Ishikawa (cell line): ENCODE measurements at regions not wholly inside any gene's neighbourhood (a gene's known extent, or its start where the extent isn't known, plus 50 kb on each side); places are given as distances from the start of the nearest gene placed in this dataset.

Experiments
- EGR1 ChIP-seq: IDR thresholded peaks from 2 replicates; pipeline ENCODE4 v1.6.1; 2012
- EP300 ChIP-seq: IDR thresholded peaks from 2 replicates; pipeline ENCODE4 v1.6.1; 2012; ENCODE audit warnings: borderline replicate concordance
- NFIC ChIP-seq: IDR thresholded peaks from 2 replicates; pipeline ENCODE4 v1.6.1; 2012
- TCF12 ChIP-seq: IDR thresholded peaks from 2 replicates; pipeline ENCODE4 v1.6.1; 2012; ENCODE audit warnings: low read depth
- TEAD4 ChIP-seq: IDR thresholded peaks from 2 replicates; pipeline ENCODE4 v1.6.1; 2012
- YY1 ChIP-seq: IDR thresholded peaks from 2 replicates; pipeline ENCODE4 v1.6.1; 2012; ENCODE audit warnings: low read depth
- ZBTB7A ChIP-seq: IDR thresholded peaks from 2 replicates; pipeline ENCODE4 v1.6.1; 2012; ENCODE audit warnings: low read depth
- TF ChIP-seq, protein P1 (sequence below): IDR thresholded peaks from 2 replicates; pipeline ENCODE4 v1.6.1; 2012
- TF ChIP-seq, protein P2 (sequence below): IDR thresholded peaks from 2 replicates; pipeline ENCODE4 v1.6.1; 2012
- TF ChIP-seq, protein P3 (sequence below): IDR thresholded peaks from 2 replicates; pipeline ENCODE4 v1.6.1; 2012; ENCODE audit warnings: low read depth, mild to moderate bottlenecking

DNA sequence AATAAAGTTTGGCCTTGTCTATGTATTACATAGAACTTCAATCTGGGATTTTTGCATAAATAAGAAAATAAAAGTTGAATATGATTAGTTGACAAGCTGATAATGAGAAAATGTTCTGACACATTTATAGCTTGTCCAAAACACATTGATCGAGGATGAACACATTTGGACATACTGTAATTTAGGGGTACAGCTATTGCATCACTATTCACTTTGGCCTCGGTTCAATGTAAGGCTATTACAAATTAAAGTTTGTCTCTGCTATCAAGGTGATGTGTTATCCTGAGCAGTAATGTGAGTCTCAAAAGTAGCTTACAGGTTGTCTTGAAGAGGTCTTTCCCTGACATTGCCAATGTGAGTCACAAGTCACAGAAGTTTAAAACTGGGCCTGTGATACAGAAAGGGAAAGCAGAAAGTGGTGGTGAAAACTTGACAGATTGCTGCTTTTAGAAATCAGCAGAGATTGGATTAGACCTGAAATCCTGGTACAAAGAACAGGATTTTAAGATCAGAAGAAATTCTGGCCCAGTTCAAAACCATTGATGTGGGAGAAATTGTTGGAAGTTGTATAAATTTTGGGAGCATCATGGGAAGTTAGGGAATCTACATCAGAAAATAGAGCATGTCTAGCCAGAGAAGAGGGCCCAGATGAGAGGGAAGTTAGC is 674.1 kb downstream of the NYAP2 start:
- TF ChIP-seq, protein P1, sequence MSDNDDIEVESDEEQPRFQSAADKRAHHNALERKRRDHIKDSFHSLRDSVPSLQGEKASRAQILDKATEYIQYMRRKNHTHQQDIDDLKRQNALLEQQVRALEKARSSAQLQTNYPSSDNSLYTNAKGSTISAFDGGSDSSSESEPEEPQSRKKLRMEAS, result no peak
- TF ChIP-seq EP300 (no peak), NFIC (no peak), TEAD4 (no peak), YY1 (no peak), TCF12 (no peak), ZBTB7A (no peak), EGR1 (no peak)
- TF ChIP-seq, protein P2, sequence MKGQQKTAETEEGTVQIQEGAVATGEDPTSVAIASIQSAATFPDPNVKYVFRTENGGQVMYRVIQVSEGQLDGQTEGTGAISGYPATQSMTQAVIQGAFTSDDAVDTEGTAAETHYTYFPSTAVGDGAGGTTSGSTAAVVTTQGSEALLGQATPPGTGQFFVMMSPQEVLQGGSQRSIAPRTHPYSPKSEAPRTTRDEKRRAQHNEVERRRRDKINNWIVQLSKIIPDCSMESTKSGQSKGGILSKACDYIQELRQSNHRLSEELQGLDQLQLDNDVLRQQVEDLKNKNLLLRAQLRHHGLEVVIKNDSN, result no peak
- TF ChIP-seq, protein P3, sequence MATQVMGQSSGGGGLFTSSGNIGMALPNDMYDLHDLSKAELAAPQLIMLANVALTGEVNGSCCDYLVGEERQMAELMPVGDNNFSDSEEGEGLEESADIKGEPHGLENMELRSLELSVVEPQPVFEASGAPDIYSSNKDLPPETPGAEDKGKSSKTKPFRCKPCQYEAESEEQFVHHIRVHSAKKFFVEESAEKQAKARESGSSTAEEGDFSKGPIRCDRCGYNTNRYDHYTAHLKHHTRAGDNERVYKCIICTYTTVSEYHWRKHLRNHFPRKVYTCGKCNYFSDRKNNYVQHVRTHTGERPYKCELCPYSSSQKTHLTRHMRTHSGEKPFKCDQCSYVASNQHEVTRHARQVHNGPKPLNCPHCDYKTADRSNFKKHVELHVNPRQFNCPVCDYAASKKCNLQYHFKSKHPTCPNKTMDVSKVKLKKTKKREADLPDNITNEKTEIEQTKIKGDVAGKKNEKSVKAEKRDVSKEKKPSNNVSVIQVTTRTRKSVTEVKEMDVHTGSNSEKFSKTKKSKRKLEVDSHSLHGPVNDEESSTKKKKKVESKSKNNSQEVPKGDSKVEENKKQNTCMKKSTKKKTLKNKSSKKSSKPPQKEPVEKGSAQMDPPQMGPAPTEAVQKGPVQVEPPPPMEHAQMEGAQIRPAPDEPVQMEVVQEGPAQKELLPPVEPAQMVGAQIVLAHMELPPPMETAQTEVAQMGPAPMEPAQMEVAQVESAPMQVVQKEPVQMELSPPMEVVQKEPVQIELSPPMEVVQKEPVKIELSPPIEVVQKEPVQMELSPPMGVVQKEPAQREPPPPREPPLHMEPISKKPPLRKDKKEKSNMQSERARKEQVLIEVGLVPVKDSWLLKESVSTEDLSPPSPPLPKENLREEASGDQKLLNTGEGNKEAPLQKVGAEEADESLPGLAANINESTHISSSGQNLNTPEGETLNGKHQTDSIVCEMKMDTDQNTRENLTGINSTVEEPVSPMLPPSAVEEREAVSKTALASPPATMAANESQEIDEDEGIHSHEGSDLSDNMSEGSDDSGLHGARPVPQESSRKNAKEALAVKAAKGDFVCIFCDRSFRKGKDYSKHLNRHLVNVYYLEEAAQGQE, result no peak
